Dendritic cell treated with granulocyte-macrophage colony-stimulating factor and Interleukin-4, amounts not matched to agents 40 ng/mL and 50 ng/mL, for 4 days (primary cell): ENCODE measurements at regions not wholly inside any gene's neighbourhood (a gene's known extent, or its start where the extent isn't known, plus 50 kb on each side); places are given as distances from the start of the nearest gene placed in this dataset.

Experiments used
- H3K27ac Mint-ChIP-seq: one replicate; pipeline ENCODE4 v1.8.0; 2022; ENCODE audit warnings: mild to moderate bottlenecking, mixed read lengths
- H3K27me3 Mint-ChIP-seq: one replicate; pipeline ENCODE4 v1.8.0; 2022; ENCODE audit warnings: mild to moderate bottlenecking, mixed read lengths
- H3K36me3 Mint-ChIP-seq: one replicate; pipeline ENCODE4 v1.8.0; 2022; ENCODE audit warnings: low read depth, mixed read lengths
- H3K4me1 Mint-ChIP-seq: one replicate; pipeline ENCODE4 v1.8.0; 2022; ENCODE audit warnings: low read depth, mixed read lengths
- H3K4me3 Mint-ChIP-seq: one replicate; pipeline ENCODE4 v1.8.0; 2022; ENCODE audit warnings: mild to moderate bottlenecking, moderate library complexity, mixed read lengths
- H3K9me3 Mint-ChIP-seq: one replicate; pipeline ENCODE4 v1.8.0; 2022; ENCODE audit warnings: mixed read lengths
- intact Hi-C: fragments of 100-400 bp; cut with micrococcal nuclease; formaldehyde crosslinking; loops from one replicate; pipeline ENCODE4 v1.15.0; 2022

GRCh38 chr2:3951131-3951954, 248.0 kb downstream of the DCDC2C start:
- no peaks in the 10 kb centered on the region for H3K4me1 Mint-ChIP-seq
- H3K27me3 Mint-ChIP-seq: no peaks in the 10 kb centered on the region
- no peaks in the 10 kb centered on the region for H3K36me3 Mint-ChIP-seq
- peaks cover 7% of the 10 kb centered on the region for H3K9me3 Mint-ChIP-seq
- H3K4me3 Mint-ChIP-seq: no peak overlapping the region
- H3K27ac Mint-ChIP-seq: no peak overlapping the region
- intact Hi-C loops: no loop called here

GRCh38 chr2:3952866-3953516, 249.6 kb downstream of the DCDC2C start:
- Mint-ChIP-seq H3K27ac (no peak overlapping the region), H3K9me3 (peaks cover 7% of the 10 kb centered on the region), H3K4me3 (no peak overlapping the region), H3K4me1 (no peaks in the 10 kb centered on the region), H3K27me3 (no peaks in the 10 kb centered on the region), H3K36me3 (no peaks in the 10 kb centered on the region)
- intact Hi-C loops: no loop called here

GRCh38 chr2:3954261-3954660, 250.9 kb downstream of the DCDC2C start:
- Mint-ChIP-seq H3K4me3 (no peak overlapping the region), H3K9me3 (peaks cover 7% of the 10 kb centered on the region), H3K27ac (no peak overlapping the region), H3K4me1 (no peaks in the 10 kb centered on the region), H3K27me3 (no peaks in the 10 kb centered on the region), H3K36me3 (no peaks in the 10 kb centered on the region)
- intact Hi-C loops: no loop called here

GRCh38 chr2:3956406-3956805, 253.0 kb downstream of the DCDC2C start:
- Mint-ChIP-seq H3K27ac (no peak overlapping the region), H3K9me3 (peaks cover 4% of the 10 kb centered on the region), H3K4me1 (no peaks in the 10 kb centered on the region), H3K4me3 (no peak overlapping the region), H3K36me3 (no peaks in the 10 kb centered on the region), H3K27me3 (no peaks in the 10 kb centered on the region)
- intact Hi-C loops: no loop called here

- intact Hi-C loops: no loop called here
- H3K27ac Mint-ChIP-seq: no peak overlapping the region
- H3K27me3 Mint-ChIP-seq: no peaks in the 10 kb centered on the region
- H3K4me3 Mint-ChIP-seq: no peak overlapping the region
- H3K4me1 Mint-ChIP-seq: no peaks in the 10 kb centered on the region
- no peaks in the 10 kb centered on the region for H3K9me3 Mint-ChIP-seq
- no peaks in the 10 kb centered on the region for H3K36me3 Mint-ChIP-seq
Observed at GRCh38 chr2:3956892-3957291, 253.5 kb downstream of the DCDC2C start.

GRCh38 chr2:3958465-3958864, 255.1 kb downstream of the DCDC2C start:
- Mint-ChIP-seq H3K36me3 (no peaks in the 10 kb centered on the region), H3K9me3 (no peaks in the 10 kb centered on the region), H3K27ac (no peak overlapping the region), H3K4me3 (no peak overlapping the region), H3K27me3 (no peaks in the 10 kb centered on the region), H3K4me1 (no peaks in the 10 kb centered on the region)
- intact Hi-C loops: no loop called here

- H3K36me3 Mint-ChIP-seq: no peaks in the 10 kb centered on the region
- intact Hi-C loops: no loop called here
- H3K27ac Mint-ChIP-seq: no peak overlapping the region
- no peaks in the 10 kb centered on the region for H3K9me3 Mint-ChIP-seq
- no peaks in the 10 kb centered on the region for H3K4me1 Mint-ChIP-seq
- H3K27me3 Mint-ChIP-seq: no peaks in the 10 kb centered on the region
- no peak overlapping the region for H3K4me3 Mint-ChIP-seq
Observed at GRCh38 chr2:3958969-3959368, 255.6 kb downstream of the DCDC2C start.

- no peak overlapping the region for H3K4me3 Mint-ChIP-seq
- no peak overlapping the region for H3K27ac Mint-ChIP-seq
- no peaks in the 10 kb centered on the region for H3K9me3 Mint-ChIP-seq
- intact Hi-C loops: no loop called here
- no peaks in the 10 kb centered on the region for H3K27me3 Mint-ChIP-seq
- no peaks in the 10 kb centered on the region for H3K36me3 Mint-ChIP-seq
- no peaks in the 10 kb centered on the region for H3K4me1 Mint-ChIP-seq
Observed at GRCh38 chr2:3959372-3959771, 256.0 kb downstream of the DCDC2C start.

GRCh38 chr2:3960106-3960505, 256.7 kb downstream of the DCDC2C start:
- H3K9me3 Mint-ChIP-seq: no peaks in the 10 kb centered on the region
- H3K4me1 Mint-ChIP-seq: no peaks in the 10 kb centered on the region
- no peak overlapping the region for H3K27ac Mint-ChIP-seq
- H3K27me3 Mint-ChIP-seq: no peaks in the 10 kb centered on the region
- no peaks in the 10 kb centered on the region for H3K36me3 Mint-ChIP-seq
- H3K4me3 Mint-ChIP-seq: no peak overlapping the region
- intact Hi-C loops: loop anchor here (5.0 kb wide), 1 partner anchor 1407 kb away; no protein-coding TSS in a partner anchor

- Mint-ChIP-seq H3K27ac (no peak overlapping the region), H3K4me3 (no peak overlapping the region), H3K36me3 (no peaks in the 10 kb centered on the region), H3K9me3 (no peaks in the 10 kb centered on the region), H3K4me1 (no peaks in the 10 kb centered on the region), H3K27me3 (no peaks in the 10 kb centered on the region)
- intact Hi-C loops: loop anchor here (5.0 kb wide), 1 partner anchor 1405 kb away; no protein-coding TSS in a partner anchor
Observed at GRCh38 chr2:3962719-3963118, 259.3 kb downstream of the DCDC2C start.

GRCh38 chr2:3965211-3965610, 261.8 kb downstream of the DCDC2C start:
- Mint-ChIP-seq H3K4me3 (no peak overlapping the region), H3K27me3 (no peaks in the 10 kb centered on the region), H3K9me3 (no peaks in the 10 kb centered on the region), H3K36me3 (no peaks in the 10 kb centered on the region), H3K27ac (no peak overlapping the region), H3K4me1 (no peaks in the 10 kb centered on the region)
- intact Hi-C loops: no loop called here

- H3K27ac Mint-ChIP-seq: no peak overlapping the region
- H3K4me1 Mint-ChIP-seq: no peaks in the 10 kb centered on the region
- no peaks in the 10 kb centered on the region for H3K27me3 Mint-ChIP-seq
- no peaks in the 10 kb centered on the region for H3K9me3 Mint-ChIP-seq
- no peak overlapping the region for H3K4me3 Mint-ChIP-seq
- intact Hi-C loops: no loop called here
- no peaks in the 10 kb centered on the region for H3K36me3 Mint-ChIP-seq
Observed at GRCh38 chr2:3965953-3966352, 262.6 kb downstream of the DCDC2C start.

GRCh38 chr2:3966470-3966869, 263.1 kb downstream of the DCDC2C start:
- H3K27me3 Mint-ChIP-seq: no peaks in the 10 kb centered on the region
- H3K4me3 Mint-ChIP-seq: no peak overlapping the region
- intact Hi-C loops: no loop called here
- H3K36me3 Mint-ChIP-seq: no peaks in the 10 kb centered on the region
- H3K9me3 Mint-ChIP-seq: no peaks in the 10 kb centered on the region
- H3K4me1 Mint-ChIP-seq: no peaks in the 10 kb centered on the region
- no peak overlapping the region for H3K27ac Mint-ChIP-seq

GRCh38 chr2:3968736-3969135, 265.4 kb downstream of the DCDC2C start:
- Mint-ChIP-seq H3K27ac (no peak overlapping the region), H3K36me3 (no peaks in the 10 kb centered on the region), H3K27me3 (no peaks in the 10 kb centered on the region), H3K9me3 (no peaks in the 10 kb centered on the region), H3K4me1 (no peaks in the 10 kb centered on the region), H3K4me3 (no peak overlapping the region)
- intact Hi-C loops: no loop called here
